ENCODE measurements at regions not wholly inside any gene's neighbourhood (a gene's known extent, or its start where the extent isn't known, plus 50 kb on each side); places are given as distances from the start of the nearest gene placed in this dataset.

DNA sequence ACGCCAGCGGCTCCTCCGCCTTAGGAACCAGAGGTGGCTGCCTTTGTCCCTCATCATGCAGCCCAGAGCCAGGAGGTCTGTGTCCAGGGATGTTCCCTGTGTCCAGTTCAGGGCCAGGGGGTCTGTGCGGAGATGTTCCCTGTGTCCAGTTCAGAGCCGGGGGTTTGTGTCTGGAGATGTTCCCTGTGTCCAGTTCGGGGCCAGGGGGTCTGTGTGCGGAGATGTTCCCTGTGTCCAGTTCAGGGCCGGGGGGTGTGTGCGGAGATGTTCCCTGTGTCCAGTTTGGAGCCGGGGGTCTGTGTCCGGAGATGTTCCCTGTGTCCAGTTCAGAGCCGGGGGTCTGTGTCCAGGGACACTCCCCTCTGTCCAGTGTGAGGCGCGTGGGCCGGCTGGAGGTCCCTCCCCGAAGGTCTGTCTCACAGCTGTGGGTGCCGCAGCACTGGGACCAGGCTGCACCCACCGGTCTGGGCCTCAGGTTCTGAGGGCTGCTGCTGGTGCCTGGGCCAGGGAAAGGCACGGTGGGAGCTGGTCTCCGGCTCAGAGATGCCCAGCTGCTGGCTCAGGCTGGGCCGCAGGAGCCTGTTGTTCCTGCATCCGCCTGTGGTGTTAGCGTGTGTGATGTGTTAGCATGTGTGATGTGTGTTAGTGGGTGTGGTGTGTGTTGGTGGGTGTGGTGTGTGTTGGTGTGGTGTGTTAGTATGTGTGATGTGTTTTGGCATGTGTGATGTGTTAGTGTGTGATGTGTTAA lies 67.9 kb upstream of the CFAP46 start:
- DNase-seq (ENCODE audit: low read depth), result no peak
- TF ChIP-seq, protein P1, sequence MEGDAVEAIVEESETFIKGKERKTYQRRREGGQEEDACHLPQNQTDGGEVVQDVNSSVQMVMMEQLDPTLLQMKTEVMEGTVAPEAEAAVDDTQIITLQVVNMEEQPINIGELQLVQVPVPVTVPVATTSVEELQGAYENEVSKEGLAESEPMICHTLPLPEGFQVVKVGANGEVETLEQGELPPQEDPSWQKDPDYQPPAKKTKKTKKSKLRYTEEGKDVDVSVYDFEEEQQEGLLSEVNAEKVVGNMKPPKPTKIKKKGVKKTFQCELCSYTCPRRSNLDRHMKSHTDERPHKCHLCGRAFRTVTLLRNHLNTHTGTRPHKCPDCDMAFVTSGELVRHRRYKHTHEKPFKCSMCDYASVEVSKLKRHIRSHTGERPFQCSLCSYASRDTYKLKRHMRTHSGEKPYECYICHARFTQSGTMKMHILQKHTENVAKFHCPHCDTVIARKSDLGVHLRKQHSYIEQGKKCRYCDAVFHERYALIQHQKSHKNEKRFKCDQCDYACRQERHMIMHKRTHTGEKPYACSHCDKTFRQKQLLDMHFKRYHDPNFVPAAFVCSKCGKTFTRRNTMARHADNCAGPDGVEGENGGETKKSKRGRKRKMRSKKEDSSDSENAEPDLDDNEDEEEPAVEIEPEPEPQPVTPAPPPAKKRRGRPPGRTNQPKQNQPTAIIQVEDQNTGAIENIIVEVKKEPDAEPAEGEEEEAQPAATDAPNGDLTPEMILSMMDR (IDR thresholded peaks at IDR 0.05; ENCODE audit: control insufficient read depth, extremely low read depth, insufficient read depth), result no peak
- H3K4me3 ChIP-seq (ENCODE audit: low read depth, low read length), result no peak overlapping the region

GRCh38 chr10:133009218-133009950 lies 67.0 kb upstream of the CFAP46 start:
- H3K4me3 ChIP-seq (ENCODE audit: low read depth, low read length), result no peak overlapping the region
- DNase-seq (ENCODE audit: low read depth), result no peak
- TF ChIP-seq, protein P1 (IDR thresholded peaks at IDR 0.05; ENCODE audit: control insufficient read depth, extremely low read depth, insufficient read depth), result no peak

- TF ChIP-seq, protein P1 (IDR thresholded peaks at IDR 0.05; ENCODE audit: control insufficient read depth, extremely low read depth, insufficient read depth), result no peak
- no peak for DNase-seq (ENCODE audit: low read depth)
- no peak overlapping the region for H3K4me3 ChIP-seq (ENCODE audit: low read depth, low read length)
Measured at GRCh38 chr10:133008736-133009135, 66.4 kb upstream of the CFAP46 start.

DNA sequence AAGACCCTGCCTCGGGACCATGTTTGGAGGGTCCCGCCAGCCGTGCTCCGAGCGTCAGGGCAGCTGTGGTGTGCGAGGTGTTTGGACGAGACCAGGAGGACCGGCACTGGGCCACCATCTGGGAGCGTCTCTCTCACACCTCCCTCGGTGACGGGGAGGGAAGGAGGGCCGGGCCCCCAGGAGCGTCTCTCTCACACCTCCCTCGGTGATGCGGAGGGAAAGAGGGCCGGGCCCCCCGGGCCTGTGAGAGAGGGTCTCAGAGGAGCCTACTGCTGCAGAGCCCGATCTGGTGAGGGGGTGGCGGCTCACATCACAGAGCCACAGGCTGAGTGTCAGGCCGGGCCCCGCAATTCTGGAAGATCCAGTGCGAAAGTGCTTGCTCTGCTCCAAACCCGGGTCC lies 65.8 kb upstream of the CFAP46 start:
- TF ChIP-seq, protein P1 (IDR thresholded peaks at IDR 0.05; ENCODE audit: control insufficient read depth, extremely low read depth, insufficient read depth), result no peak
- no peak overlapping the region for H3K4me3 ChIP-seq (ENCODE audit: low read depth, low read length)
- DNase-seq (ENCODE audit: low read depth), result no peak

DNA sequence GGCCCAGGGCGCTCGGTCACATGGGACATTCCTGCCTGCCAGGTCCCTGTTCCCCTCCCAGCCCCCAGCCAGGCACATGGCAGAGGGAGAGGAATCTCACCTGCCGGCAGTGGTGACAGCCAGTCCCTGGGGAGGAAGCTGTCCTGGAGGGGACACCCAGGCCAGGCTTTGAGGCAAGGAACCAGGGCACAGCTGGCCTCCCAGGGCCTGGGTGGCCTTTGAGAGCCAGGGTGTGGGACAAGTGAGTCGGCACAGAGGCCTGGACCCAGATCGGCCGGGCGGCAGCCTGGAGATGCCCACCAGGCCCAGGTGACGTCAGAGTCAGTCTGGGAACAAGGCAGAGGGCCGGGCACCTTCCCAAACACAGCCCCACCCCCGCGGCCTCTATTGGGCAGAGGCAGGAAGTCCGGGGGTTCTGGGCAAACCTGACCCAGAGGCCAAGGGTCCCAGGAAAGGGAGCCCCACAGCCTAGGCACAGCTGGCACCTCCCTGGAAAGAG lies 65.0 kb upstream of the CFAP46 start:
- TF ChIP-seq, protein P1 (IDR thresholded peaks at IDR 0.05; ENCODE audit: control insufficient read depth, extremely low read depth, insufficient read depth), result no peak
- DNase-seq (ENCODE audit: low read depth), result no peak
- H3K4me3 ChIP-seq (ENCODE audit: low read depth, low read length), result no peak overlapping the region

- TF ChIP-seq, protein P1 (IDR thresholded peaks at IDR 0.05; ENCODE audit: control insufficient read depth, extremely low read depth, insufficient read depth), result no peak
- no peak for DNase-seq (ENCODE audit: low read depth)
- H3K4me3 ChIP-seq (ENCODE audit: low read depth, low read length), result no peak overlapping the region
Measured at GRCh38 chr10:133006806-133007205, 64.4 kb upstream of the CFAP46 start.

All from LNCaP clone FGC (cell line).